Loucy (cell line): ENCODE measurements at regions not wholly inside any gene's neighbourhood (a gene's known extent, or its start where the extent isn't known, plus 50 kb on each side); places are given as distances from the start of the nearest gene placed in this dataset.
"Not testable (repeated sequence)": the region's sequence is repeated elsewhere in the genome, so short reads cannot be mapped to it uniquely, and the experiment has no call there.

Experiments used
- EZH2phosphoT487 ChIP-seq: fragments of 200-600 bp; IDR thresholded peaks from 2 replicates; pipeline ENCODE4 v1.6.1; 2018; ENCODE audit warnings: antibody characterized with exemption, mild to moderate bottlenecking, moderate library complexity, borderline replicate concordance
- TF ChIP-seq, protein P1 (sequence below): fragments of 200-600 bp; sonication (generic); conservative IDR thresholded peaks from 2 replicates; pipeline ENCODE4 v1.5.1; 2014; ENCODE audit warnings: mild to moderate bottlenecking, antibody characterized with exemption, low read length

DNA sequence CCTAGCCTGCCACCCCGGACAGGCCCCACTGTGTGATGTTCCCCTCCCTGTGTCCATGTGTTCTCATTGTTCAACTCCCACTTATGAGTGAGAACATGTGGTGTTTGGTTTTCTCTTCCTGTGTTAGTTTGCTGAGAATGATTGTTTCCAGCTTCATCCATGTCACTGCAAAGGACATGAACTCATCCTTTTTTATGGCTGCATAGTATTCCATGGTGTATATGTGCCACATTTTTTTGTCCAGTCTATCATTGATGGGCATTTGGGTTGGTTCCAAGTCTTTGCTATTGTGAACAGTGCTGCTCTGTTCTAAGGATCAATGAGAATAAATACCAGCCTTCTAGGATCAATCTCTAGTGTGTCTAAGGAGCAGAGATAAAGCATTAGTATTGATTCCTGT is 543.9 kb upstream of the ZNF804A start:
- TF ChIP-seq, protein P1, sequence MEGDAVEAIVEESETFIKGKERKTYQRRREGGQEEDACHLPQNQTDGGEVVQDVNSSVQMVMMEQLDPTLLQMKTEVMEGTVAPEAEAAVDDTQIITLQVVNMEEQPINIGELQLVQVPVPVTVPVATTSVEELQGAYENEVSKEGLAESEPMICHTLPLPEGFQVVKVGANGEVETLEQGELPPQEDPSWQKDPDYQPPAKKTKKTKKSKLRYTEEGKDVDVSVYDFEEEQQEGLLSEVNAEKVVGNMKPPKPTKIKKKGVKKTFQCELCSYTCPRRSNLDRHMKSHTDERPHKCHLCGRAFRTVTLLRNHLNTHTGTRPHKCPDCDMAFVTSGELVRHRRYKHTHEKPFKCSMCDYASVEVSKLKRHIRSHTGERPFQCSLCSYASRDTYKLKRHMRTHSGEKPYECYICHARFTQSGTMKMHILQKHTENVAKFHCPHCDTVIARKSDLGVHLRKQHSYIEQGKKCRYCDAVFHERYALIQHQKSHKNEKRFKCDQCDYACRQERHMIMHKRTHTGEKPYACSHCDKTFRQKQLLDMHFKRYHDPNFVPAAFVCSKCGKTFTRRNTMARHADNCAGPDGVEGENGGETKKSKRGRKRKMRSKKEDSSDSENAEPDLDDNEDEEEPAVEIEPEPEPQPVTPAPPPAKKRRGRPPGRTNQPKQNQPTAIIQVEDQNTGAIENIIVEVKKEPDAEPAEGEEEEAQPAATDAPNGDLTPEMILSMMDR, result not testable (repeated sequence)
- TF ChIP-seq EZH2phosphoT487, result not testable (repeated sequence)
